ENCODE measurements at regions not wholly inside any gene's neighbourhood (a gene's known extent, or its start where the extent isn't known, plus 50 kb on each side); places are given as distances from the start of the nearest gene placed in this dataset.

DNA sequence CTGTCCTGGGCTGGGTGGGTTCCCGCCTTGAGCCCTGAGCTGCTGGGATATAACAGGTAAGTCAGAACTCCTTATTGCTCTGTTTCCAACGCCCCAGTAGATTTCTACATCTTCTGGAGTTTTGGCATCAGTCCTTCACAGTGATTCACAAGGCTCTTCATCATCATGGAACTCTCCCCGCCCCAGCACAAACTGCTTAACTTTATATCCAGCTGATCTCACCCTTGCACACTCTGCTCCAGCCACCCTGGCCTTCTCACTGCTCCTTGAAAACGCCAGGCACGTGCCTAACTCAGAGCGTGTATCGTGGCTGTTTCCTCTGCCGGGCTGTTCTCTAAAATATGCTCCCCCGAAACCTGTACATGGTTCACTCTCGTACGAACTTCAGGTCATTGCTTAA lies 264.9 kb downstream of the NOVA1 start:
- no peak overlapping the region for H3K27ac Mint-ChIP-seq
- H3K4me3 Mint-ChIP-seq, result no peak overlapping the region
- H3K4me1 Mint-ChIP-seq (ENCODE audit: unreplicated experiment), result no peaks in the 10 kb centered on the region
- H3K27me3 Mint-ChIP-seq, result no peaks in the 10 kb centered on the region
- DNase-seq (ENCODE audit: extremely low spot score, unreplicated experiment), result no peak
- TF ChIP-seq, protein P1, sequence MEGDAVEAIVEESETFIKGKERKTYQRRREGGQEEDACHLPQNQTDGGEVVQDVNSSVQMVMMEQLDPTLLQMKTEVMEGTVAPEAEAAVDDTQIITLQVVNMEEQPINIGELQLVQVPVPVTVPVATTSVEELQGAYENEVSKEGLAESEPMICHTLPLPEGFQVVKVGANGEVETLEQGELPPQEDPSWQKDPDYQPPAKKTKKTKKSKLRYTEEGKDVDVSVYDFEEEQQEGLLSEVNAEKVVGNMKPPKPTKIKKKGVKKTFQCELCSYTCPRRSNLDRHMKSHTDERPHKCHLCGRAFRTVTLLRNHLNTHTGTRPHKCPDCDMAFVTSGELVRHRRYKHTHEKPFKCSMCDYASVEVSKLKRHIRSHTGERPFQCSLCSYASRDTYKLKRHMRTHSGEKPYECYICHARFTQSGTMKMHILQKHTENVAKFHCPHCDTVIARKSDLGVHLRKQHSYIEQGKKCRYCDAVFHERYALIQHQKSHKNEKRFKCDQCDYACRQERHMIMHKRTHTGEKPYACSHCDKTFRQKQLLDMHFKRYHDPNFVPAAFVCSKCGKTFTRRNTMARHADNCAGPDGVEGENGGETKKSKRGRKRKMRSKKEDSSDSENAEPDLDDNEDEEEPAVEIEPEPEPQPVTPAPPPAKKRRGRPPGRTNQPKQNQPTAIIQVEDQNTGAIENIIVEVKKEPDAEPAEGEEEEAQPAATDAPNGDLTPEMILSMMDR (conservative IDR thresholded peaks at IDR 0.05), result no peak
- H3K9me3 Mint-ChIP-seq, result no peaks in the 10 kb centered on the region
- no peaks in the 10 kb centered on the region for H3K36me3 Mint-ChIP-seq

- Mint-ChIP-seq H3K4me3 (no peak overlapping the region), H3K27me3 (no peaks in the 10 kb centered on the region), H3K9me3 (no peaks in the 10 kb centered on the region), H3K36me3 (no peaks in the 10 kb centered on the region), H3K4me1 (ENCODE audit: unreplicated experiment) (no peaks in the 10 kb centered on the region), H3K27ac (no peak overlapping the region)
- TF ChIP-seq, protein P1 (conservative IDR thresholded peaks at IDR 0.05), result no peak
- no peak for DNase-seq (ENCODE audit: extremely low spot score, unreplicated experiment)
These were observed 266.9 kb downstream of the NOVA1 start for GRCh38 chr14:26330982-26331381.

GRCh38 chr14:26328791-26329190 lies 269.0 kb downstream of the NOVA1 start:
- no peak for DNase-seq (ENCODE audit: extremely low spot score, unreplicated experiment)
- Mint-ChIP-seq H3K9me3 (no peaks in the 10 kb centered on the region), H3K27me3 (no peaks in the 10 kb centered on the region), H3K4me3 (no peak overlapping the region), H3K27ac (no peak overlapping the region), H3K4me1 (ENCODE audit: unreplicated experiment) (peaks cover 2% of the 10 kb centered on the region), H3K36me3 (no peaks in the 10 kb centered on the region)
- TF ChIP-seq, protein P1 (conservative IDR thresholded peaks at IDR 0.05), result no peak

GRCh38 chr14:26323869-26324268 lies 274.0 kb downstream of the NOVA1 start:
- Mint-ChIP-seq H3K4me3 (peak overlapping the region; percentile 43), H3K9me3 (no peaks in the 10 kb centered on the region), H3K27me3 (no peaks in the 10 kb centered on the region), H3K27ac (peak overlapping the region; percentile 40), H3K4me1 (ENCODE audit: unreplicated experiment) (peaks cover 5% of the 10 kb centered on the region), H3K36me3 (no peaks in the 10 kb centered on the region)
- no peak for DNase-seq (ENCODE audit: extremely low spot score, unreplicated experiment)
- TF ChIP-seq, protein P1 (conservative IDR thresholded peaks at IDR 0.05), result no peak

- H3K27ac Mint-ChIP-seq, result no peak overlapping the region
- no peaks in the 10 kb centered on the region for H3K27me3 Mint-ChIP-seq
- H3K4me1 Mint-ChIP-seq (ENCODE audit: unreplicated experiment), result peaks cover 5% of the 10 kb centered on the region
- no peak for DNase-seq (ENCODE audit: extremely low spot score, unreplicated experiment)
- no peaks in the 10 kb centered on the region for H3K9me3 Mint-ChIP-seq
- TF ChIP-seq, protein P1 (conservative IDR thresholded peaks at IDR 0.05), result no peak
- no peaks in the 10 kb centered on the region for H3K36me3 Mint-ChIP-seq
- no peak overlapping the region for H3K4me3 Mint-ChIP-seq
These were observed 276.9 kb downstream of the NOVA1 start for GRCh38 chr14:26320886-26321285.

Measured in type B pancreatic cell (in vitro differentiated cells).